HepG2 (cell line): ENCODE measurements at regions not wholly inside any gene's neighbourhood (a gene's known extent, or its start where the extent isn't known, plus 50 kb on each side); places are given as distances from the start of the nearest gene placed in this dataset.

ENCODE experiments used
- JUND ChIP-seq: sonication (generic); formaldehyde crosslinking; IDR thresholded peaks from 2 replicates; pipeline ENCODE4 v1.8.0; 2022; ENCODE audit warnings: mild to moderate bottlenecking, missing genetic modification reagents
- PRPF4 ChIP-seq: fragments of 200-400 bp; formaldehyde crosslinking; IDR thresholded peaks from 2 replicates; pipeline ENCODE4 v1.6.1; 2016; ENCODE audit warnings: low read length, low read depth; ENCODE audit not compliant: poor library complexity, severe bottlenecking
- RAD21 ChIP-seq: fragments of 450-650 bp; formaldehyde crosslinking; IDR thresholded peaks from 2 replicates; pipeline ENCODE4 v1.5.0; 2020; ENCODE audit warnings: mild to moderate bottlenecking
- ZBTB33 ChIP-seq: sonication (generic); formaldehyde crosslinking; IDR thresholded peaks from 2 replicates; pipeline ENCODE4 v1.4.0; 2020; ENCODE audit warnings: missing genetic modification reagents

DNA sequence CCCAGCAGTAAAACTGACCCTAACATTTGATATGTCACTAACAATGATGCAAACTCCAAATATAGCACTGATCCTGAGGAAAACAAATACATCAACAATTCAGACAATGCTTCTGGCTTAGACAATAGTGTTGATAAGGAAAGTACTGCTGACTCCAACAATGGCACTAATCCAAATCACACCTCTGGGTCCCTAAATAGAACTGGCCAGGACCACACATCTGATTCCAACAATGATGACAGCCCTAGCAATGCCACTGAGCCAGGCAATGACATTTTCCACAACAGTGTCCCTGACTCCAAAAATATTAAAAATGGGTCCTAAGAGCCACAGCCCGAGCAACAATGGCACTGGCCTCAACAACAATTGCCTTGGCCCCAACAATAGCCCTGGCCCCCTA is 243.1 kb upstream of the APOOL start:
- no peak for TF ChIP-seq RAD21 (CRISPR knock-in tag)
- TF ChIP-seq ZBTB33 (CRISPR knock-in tag), result no peak
- no peak for TF ChIP-seq PRPF4
- no peak for TF ChIP-seq JUND (CRISPR knock-in tag)
